ENCODE measurements at regions not wholly inside any gene's neighbourhood (a gene's known extent, or its start where the extent isn't known, plus 50 kb on each side); places are given as distances from the start of the nearest gene placed in this dataset.

- no peak for TF ChIP-seq CTCF (IDR thresholded peaks at IDR 0.05)
These were observed 70.3 kb upstream of the ARMCX2 start for GRCh38 chrX:101729986-101730385.

All from LNCAP (cell line).